PC-9 (cell line): ENCODE measurements at regions not wholly inside any gene's neighbourhood (a gene's known extent, or its start where the extent isn't known, plus 50 kb on each side); places are given as distances from the start of the nearest gene placed in this dataset.

Source experiments
- CTCF ChIP-seq: fragments of 200-600 bp; sonication (generic); conservative IDR thresholded peaks from 2 replicates; pipeline ENCODE4 v1.6.1; 2017; ENCODE audit warnings: mixed run types, antibody characterized with exemption, mild to moderate bottlenecking, moderate library complexity
- EZH2 ChIP-seq: fragments of 200-600 bp; sonication (generic); IDR thresholded peaks from 2 replicates; pipeline ENCODE4 v1.8.0; 2017; ENCODE audit warnings: antibody characterized with exemption, low read depth

- TF ChIP-seq CTCF = no peak
- no peak for TF ChIP-seq EZH2
Observed at GRCh38 chr10:62681211-62681940, 123.1 kb upstream of the ADO start.
